B cell (primary cell): ENCODE measurements at regions not wholly inside any gene's neighbourhood (a gene's known extent, or its start where the extent isn't known, plus 50 kb on each side); places are given as distances from the start of the nearest gene placed in this dataset.

ENCODE experiments used
- ATAC-seq: fragments of 200-7000 bp; cut with Tn5 transposase; one replicate; pipeline ENCODE4 v1.10.0; 2021; ENCODE audit warnings: low read depth, mild to moderate bottlenecking, moderate number of reproducible peaks, moderate library complexity
- CTCF ChIA-PET: fragments of 350-600 bp; sonication (Branson Sonifier 250); formaldehyde crosslinking; loops from one replicate; lab custom pipeline; 2021; ENCODE audit warnings: antibody characterized with exemption, inconsistent platforms; lab: Charles Lee
- POLR2A ChIA-PET: fragments of 350-600 bp; sonication (Branson Sonifier 250); formaldehyde crosslinking; loops from one replicate; lab custom pipeline; 2021; ENCODE audit warnings: antibody characterized with exemption; lab: Charles Lee
- DNase-seq: peaks from one replicate; pipeline ENCODE4 v3.0.0; 2013
- H2AFZ ChIP-seq: 2 replicates; pipeline ENCODE4 v1.6.1; 2012; ENCODE audit warnings: mild to moderate bottlenecking, low read depth, low read length; ENCODE audit not compliant: insufficient read depth, poor library complexity, severe bottlenecking
- H3K27ac ChIP-seq, 2 donors: 1 replicate in 1 of 2; 2 replicates in 1 of 2; pipeline ENCODE4 v1.5.1; 2012 to 2013; ENCODE audit warnings: low read length in 2 of 2, mild to moderate bottlenecking in 2 of 2, moderate library complexity in 1 of 2
- H3K27me3 ChIP-seq, 4 experiments: fragments of 200-600 bp in 1 of 4; sonication (generic) in 1 of 4; replicated peaks in 1 of 4; 1 replicate in 2 of 4; 2 replicates in 2 of 4; pipeline versions ENCODE4 v1.6.1 to v1.7.0; 2013 to 2016; ENCODE audit warnings: low read length in 3 of 4, mild to moderate bottlenecking in 2 of 4, mixed read lengths in 1 of 4, moderate library complexity in 1 of 4; ENCODE audit not compliant: insufficient read depth in 4 of 4, control insufficient read depth in 3 of 4; ENCODE audit errors: control extremely low read depth in 1 of 4
- H3K36me3 ChIP-seq, 2 experiments: replicated peaks in 1 of 2; 1 replicate in 1 of 2; 2 replicates in 1 of 2; pipeline versions ENCODE4 v1.6.1 to v1.7.1; 2013; ENCODE audit warnings: low read length in 1 of 2; ENCODE audit not compliant: insufficient read depth in 2 of 2, control insufficient read depth in 1 of 2; ENCODE audit errors: control extremely low read depth in 1 of 2, extremely low read depth in 1 of 2
- H3K4me1 ChIP-seq, 2 donors: fragments of 200-600 bp in 1 of 2; sonication (generic) in 1 of 2; 1 replicate in 1 of 2; 2 replicates in 1 of 2; pipeline versions ENCODE4 v1.5.1 to v1.6.1; 2013 to 2017; ENCODE audit warnings: low read length in 2 of 2; ENCODE audit not compliant: control insufficient read depth in 2 of 2, insufficient read depth in 2 of 2
- H3K4me2 ChIP-seq: replicated peaks from 2 replicates; pipeline ENCODE3; 2012; ENCODE audit warnings: mild to moderate bottlenecking, low read depth, low read length; ENCODE audit not compliant: poor library complexity, severe bottlenecking
- H3K4me3 ChIP-seq, 5 experiments: fragments of 200-600 bp in 1 of 5; sonication (generic) in 1 of 5; 1 replicate in 3 of 5; 2 replicates in 2 of 5; pipeline versions ENCODE4 v1.5.1 to v1.7.0; 2011 to 2016; ENCODE audit warnings: low read length in 4 of 5, mild to moderate bottlenecking in 4 of 5, low read depth in 2 of 5, control low read depth in 1 of 5, moderate library complexity in 1 of 5; ENCODE audit not compliant: insufficient read depth in 1 of 5; ENCODE audit errors: control extremely low read depth in 1 of 5, extremely low read depth in 1 of 5
- H3K79me2 ChIP-seq: fragments of 200-600 bp; sonication (generic); one replicate; pipeline ENCODE4 v1.6.0; 2016; ENCODE audit warnings: low read length; ENCODE audit not compliant: control insufficient read depth, insufficient read depth
- H3K9ac ChIP-seq: fragments of 200-600 bp; sonication (generic); 2 replicates; pipeline ENCODE4 v1.6.1; 2017; ENCODE audit warnings: mild to moderate bottlenecking, low read length, moderate library complexity
- H3K9me3 ChIP-seq, 3 donors: one replicate each; pipeline versions ENCODE4 v1.6.1 to v1.7.1; 2013; ENCODE audit warnings: low read length in 2 of 3; ENCODE audit not compliant: control insufficient read depth in 2 of 3, insufficient read depth in 1 of 3; ENCODE audit errors: control extremely low read depth in 1 of 3
- H4K20me1 ChIP-seq: 2 replicates; pipeline ENCODE4 v1.6.0; 2012; ENCODE audit warnings: mild to moderate bottlenecking, low read length; ENCODE audit not compliant: insufficient read depth, control insufficient read depth, poor library complexity, severe bottlenecking
- H3K27ac Mint-ChIP-seq: one replicate; pipeline ENCODE4 v1.8.0; 2021; ENCODE audit warnings: mixed read lengths
- H3K27me3 Mint-ChIP-seq: one replicate; pipeline ENCODE4 v1.8.0; 2021; ENCODE audit warnings: mixed read lengths
- H3K4me1 Mint-ChIP-seq: one replicate; pipeline ENCODE4 v1.8.0; 2021; ENCODE audit warnings: mixed read lengths
- H3K4me3 Mint-ChIP-seq: one replicate; pipeline ENCODE4 v1.8.0; 2021; ENCODE audit warnings: mixed read lengths
- H3K9me3 Mint-ChIP-seq: one replicate; pipeline ENCODE4 v1.8.0; 2022; ENCODE audit warnings: mixed read lengths; ENCODE audit not compliant: insufficient read depth
- EZH2 ChIP-seq: IDR thresholded peaks from 2 replicates; pipeline ENCODE4 v1.6.1; 2012; ENCODE audit warnings: borderline replicate concordance, low read depth, mild to moderate bottlenecking, moderate library complexity, low read length; ENCODE audit not compliant: insufficient read depth, poor library complexity, severe bottlenecking
- WGBS: methylation state at CpG from one replicate; pipeline ENCODE4 v1.1.5; 2013; ENCODE audit warnings: missing lambda C conversion rate; ENCODE audit not compliant: insufficient coverage; 5-methylcytosine and 5-hydroxymethylcytosine counted together
- intact Hi-C: fragments of 100-400 bp; cut with micrococcal nuclease; formaldehyde crosslinking; loops from one replicate; pipeline ENCODE4 v1.10.0; 2022
- TF ChIP-seq, protein P1 (sequence below): fragments of 200-600 bp; IDR thresholded peaks from one replicate; pipeline ENCODE4 v1.8.0; 2022; ENCODE audit warnings: antibody characterized with exemption, mild to moderate bottlenecking

- H3K4me3 Mint-ChIP-seq: no peak overlapping the region
- Histone ChIP-seq H3K4me1 (peaks cover 0 to 3% of the 10 kb centered on the region in 2 donors), H3K9ac (no peak overlapping the region), H2AFZ (no peak overlapping the region), H3K27ac (no peak overlapping the region), H3K4me3 (no peak overlapping the region), H3K27me3 (peaks cover 0 to 3% (median 0%) of the 10 kb centered on the region in 4 experiments), H3K79me2 (no peaks in the 10 kb centered on the region), H3K4me2 (no peak overlapping the region), H3K9me3 (no peaks in the 10 kb centered on the region), H3K36me3 (no peaks in the 10 kb centered on the region), H4K20me1 (no peaks in the 10 kb centered on the region)
- ChIA-PET POLR2A (no interaction called here), CTCF (no interaction called here)
- ATAC-seq (no peak), DNase-seq (no peak)
- intact Hi-C loops: no loop called here
- 96% methylated on average over 5 of the region's 8 CpGs for WGBS
- H3K9me3 Mint-ChIP-seq: no peaks in the 10 kb centered on the region
- H3K27me3 Mint-ChIP-seq: peaks cover 22% of the 10 kb centered on the region
- H3K4me1 Mint-ChIP-seq: peaks cover 1% of the 10 kb centered on the region
- TF ChIP-seq EZH2: no peak
- TF ChIP-seq, protein P1, sequence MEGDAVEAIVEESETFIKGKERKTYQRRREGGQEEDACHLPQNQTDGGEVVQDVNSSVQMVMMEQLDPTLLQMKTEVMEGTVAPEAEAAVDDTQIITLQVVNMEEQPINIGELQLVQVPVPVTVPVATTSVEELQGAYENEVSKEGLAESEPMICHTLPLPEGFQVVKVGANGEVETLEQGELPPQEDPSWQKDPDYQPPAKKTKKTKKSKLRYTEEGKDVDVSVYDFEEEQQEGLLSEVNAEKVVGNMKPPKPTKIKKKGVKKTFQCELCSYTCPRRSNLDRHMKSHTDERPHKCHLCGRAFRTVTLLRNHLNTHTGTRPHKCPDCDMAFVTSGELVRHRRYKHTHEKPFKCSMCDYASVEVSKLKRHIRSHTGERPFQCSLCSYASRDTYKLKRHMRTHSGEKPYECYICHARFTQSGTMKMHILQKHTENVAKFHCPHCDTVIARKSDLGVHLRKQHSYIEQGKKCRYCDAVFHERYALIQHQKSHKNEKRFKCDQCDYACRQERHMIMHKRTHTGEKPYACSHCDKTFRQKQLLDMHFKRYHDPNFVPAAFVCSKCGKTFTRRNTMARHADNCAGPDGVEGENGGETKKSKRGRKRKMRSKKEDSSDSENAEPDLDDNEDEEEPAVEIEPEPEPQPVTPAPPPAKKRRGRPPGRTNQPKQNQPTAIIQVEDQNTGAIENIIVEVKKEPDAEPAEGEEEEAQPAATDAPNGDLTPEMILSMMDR: no peak
- no peak overlapping the region for H3K27ac Mint-ChIP-seq
Observed at GRCh38 chr16:79452671-79453070, 147.9 kb downstream of the MAF start.

- intact Hi-C loops: no loop called here
- H4K20me1 ChIP-seq: no peaks in the 10 kb centered on the region
- CTCF ChIA-PET: interaction anchor here (0.5 kb wide), 1 partner anchor 24 kb away, joined by 5 read pairs; no protein-coding TSS in a partner anchor
- no peaks in the 10 kb centered on the region for H3K36me3 ChIP-seq
- H3K9ac ChIP-seq: no peak overlapping the region
- no peak overlapping the region for H3K4me3 ChIP-seq
- Mint-ChIP-seq H3K9me3 (no peaks in the 10 kb centered on the region), H3K4me3 (no peak overlapping the region), H3K27me3 (peaks cover 22% of the 10 kb centered on the region), H3K27ac (no peak overlapping the region), H3K4me1 (peaks cover 1% of the 10 kb centered on the region)
- WGBS: 0% methylated on average over 3 of the region's 4 CpGs
- TF ChIP-seq, protein P1: no peak
- no peak for TF ChIP-seq EZH2
- peak; percentile 6 for DNase-seq
- H3K79me2 ChIP-seq: no peaks in the 10 kb centered on the region
- peaks cover 0 to 3% of the 10 kb centered on the region in 2 donors for H3K4me1 ChIP-seq
- H2AFZ ChIP-seq: no peak overlapping the region
- peaks cover 0 to 3% (median 0%) of the 10 kb centered on the region in 3 donors for H3K9me3 ChIP-seq
- no peak overlapping the region for H3K4me2 ChIP-seq
- POLR2A ChIA-PET: no interaction called here
- H3K27me3 ChIP-seq: peaks cover 0 to 3% (median 0%) of the 10 kb centered on the region in 4 experiments
- ATAC-seq: no peak
- H3K27ac ChIP-seq: no peak overlapping the region
Observed at GRCh38 chr16:79451196-79451816, 149.2 kb downstream of the MAF start.
